Smooth muscle cell (in vitro differentiated cells): ENCODE measurements at regions not wholly inside any gene's neighbourhood (a gene's known extent, or its start where the extent isn't known, plus 50 kb on each side); places are given as distances from the start of the nearest gene placed in this dataset.

ENCODE experiments used
- DNase-seq: peaks from one replicate; lab custom pipeline; 2025; ENCODE audit not compliant: unreplicated experiment; lab: John Stamatoyannopoulos, UW
- H2AFZ ChIP-seq: fragments of 200-600 bp; sonication (generic); 2 replicates; pipeline ENCODE4 v1.6.0; 2016; ENCODE audit warnings: antibody characterized with exemption, low read depth, mild to moderate bottlenecking
- H3F3A ChIP-seq: fragments of 200-600 bp; sonication (generic); 2 replicates; pipeline ENCODE4 v1.6.0; 2017; ENCODE audit warnings: antibody characterized with exemption, low read depth
- H3K27ac ChIP-seq: fragments of 200-600 bp; sonication (generic); 2 replicates; pipeline ENCODE4 v1.5.1; 2016; ENCODE audit warnings: low read depth, mild to moderate bottlenecking
- H3K27me3 ChIP-seq: fragments of 200-600 bp; sonication (generic); 2 replicates; pipeline ENCODE4 v1.6.1; 2016; ENCODE audit warnings: low read depth, mild to moderate bottlenecking
- H3K36me3 ChIP-seq: fragments of 200-600 bp; sonication (generic); 2 replicates; pipeline ENCODE4 v1.5.1; 2016; ENCODE audit warnings: low read depth
- H3K4me1 ChIP-seq: fragments of 200-600 bp; sonication (generic); 2 replicates; pipeline ENCODE4 v1.5.1; 2016; ENCODE audit warnings: low read depth
- H3K4me2 ChIP-seq: fragments of 200-600 bp; sonication (generic); 2 replicates; pipeline ENCODE4 v1.6.0; 2016; ENCODE audit warnings: mild to moderate bottlenecking
- H3K4me3 ChIP-seq: fragments of 200-600 bp; sonication (generic); 2 replicates; pipeline ENCODE4 v1.5.1; 2016; ENCODE audit warnings: mild to moderate bottlenecking
- H3K79me2 ChIP-seq: fragments of 200-600 bp; sonication (generic); 2 replicates; pipeline ENCODE4 v1.6.0; 2016; ENCODE audit warnings: low read depth, mild to moderate bottlenecking
- H3K9ac ChIP-seq: fragments of 200-600 bp; sonication (generic); 2 replicates; pipeline ENCODE4 v1.6.0; 2016; ENCODE audit warnings: low read depth
- H3K9me3 ChIP-seq: fragments of 200-600 bp; sonication (generic); replicated peaks from 2 replicates; pipeline ENCODE4 v1.5.1; 2016; ENCODE audit warnings: low read depth
- H4K20me1 ChIP-seq: fragments of 200-600 bp; sonication (generic); 2 replicates; pipeline ENCODE4 v1.6.0; 2016; ENCODE audit warnings: low read depth
- CTCF ChIP-seq: fragments of 200-600 bp; sonication (generic); IDR thresholded peaks from 2 replicates; pipeline ENCODE4 v1.5.1; 2017; ENCODE audit warnings: borderline replicate concordance, mild to moderate bottlenecking, antibody characterized with exemption; ENCODE audit not compliant: insufficient read depth, poor library complexity, severe bottlenecking
- WGBS: methylation state at CpG from one replicate; pipeline ENCODE4 v1.1.7; 2016; ENCODE audit warnings: low lambda C conversion rate; 5-methylcytosine and 5-hydroxymethylcytosine counted together

GRCh38 chr1:14511166-14511680, 87.3 kb upstream of the KAZN start:
- Histone ChIP-seq H3F3A (no peaks in the 10 kb centered on the region), H3K27me3 (no peaks in the 10 kb centered on the region), H3K4me3 (no peak overlapping the region), H3K27ac (no peak overlapping the region), H3K9ac (no peak overlapping the region), H3K36me3 (no peaks in the 10 kb centered on the region), H4K20me1 (no peaks in the 10 kb centered on the region), H3K4me1 (peaks cover 20% of the 10 kb centered on the region), H3K79me2 (no peaks in the 10 kb centered on the region), H2AFZ (no peak overlapping the region), H3K4me2 (no peak overlapping the region), H3K9me3 (no peaks in the 10 kb centered on the region)
- no peak for TF ChIP-seq CTCF
- no peak for DNase-seq
- 93% methylated on average over 2 of the region's 2 CpGs for whole genome bisulfite sequencing

GRCh38 chr1:14511796-14512585, 86.5 kb upstream of the KAZN start:
- TF ChIP-seq CTCF, result no peak
- 73% methylated on average over 14 of the region's 14 CpGs for WGBS
- no peaks in the 10 kb centered on the region for H4K20me1 ChIP-seq
- H3K79me2 ChIP-seq, result no peaks in the 10 kb centered on the region
- no peaks in the 10 kb centered on the region for H3K27me3 ChIP-seq
- H2AFZ ChIP-seq, result no peak overlapping the region
- H3K9me3 ChIP-seq, result no peaks in the 10 kb centered on the region
- DNase-seq, result no peak
- no peak overlapping the region for H3K9ac ChIP-seq
- H3K36me3 ChIP-seq, result no peaks in the 10 kb centered on the region
- H3K4me3 ChIP-seq, result no peak overlapping the region
- peaks cover 20% of the 10 kb centered on the region for H3K4me1 ChIP-seq
- no peak overlapping the region for H3K4me2 ChIP-seq
- H3F3A ChIP-seq, result no peaks in the 10 kb centered on the region
- H3K27ac ChIP-seq, result no peak overlapping the region

- Histone ChIP-seq H3K36me3 (no peaks in the 10 kb centered on the region), H3K79me2 (no peaks in the 10 kb centered on the region), H4K20me1 (no peaks in the 10 kb centered on the region), H3K9me3 (no peaks in the 10 kb centered on the region), H3K4me1 (peaks cover 20% of the 10 kb centered on the region), H3K4me3 (no peak overlapping the region), H3F3A (no peaks in the 10 kb centered on the region), H3K9ac (no peak overlapping the region), H3K4me2 (no peak overlapping the region), H3K27ac (no peak overlapping the region), H2AFZ (no peak overlapping the region), H3K27me3 (no peaks in the 10 kb centered on the region)
- no peak for DNase-seq
- WGBS, result 95% methylated on average over 7 of the region's 7 CpGs
- no peak for TF ChIP-seq CTCF
Observed at GRCh38 chr1:14513111-14513510, 85.4 kb upstream of the KAZN start.

GRCh38 chr1:14514739-14515138, 83.7 kb upstream of the KAZN start:
- no peak overlapping the region for H3K4me3 ChIP-seq
- TF ChIP-seq CTCF, result no peak
- peaks cover 20% of the 10 kb centered on the region for H3K4me1 ChIP-seq
- no peaks in the 10 kb centered on the region for H3K9me3 ChIP-seq
- no peaks in the 10 kb centered on the region for H3K79me2 ChIP-seq
- no peaks in the 10 kb centered on the region for H3K36me3 ChIP-seq
- H3K9ac ChIP-seq, result no peak overlapping the region
- no peaks in the 10 kb centered on the region for H4K20me1 ChIP-seq
- no peak overlapping the region for H2AFZ ChIP-seq
- H3K27ac ChIP-seq, result no peak overlapping the region
- WGBS, result 81% methylated on average over 2 of the region's 2 CpGs
- no peaks in the 10 kb centered on the region for H3F3A ChIP-seq
- no peak for DNase-seq
- no peaks in the 10 kb centered on the region for H3K27me3 ChIP-seq
- no peak overlapping the region for H3K4me2 ChIP-seq
